AG10803 (cell line): ENCODE measurements at regions not wholly inside any gene's neighbourhood (a gene's known extent, or its start where the extent isn't known, plus 50 kb on each side); places are given as distances from the start of the nearest gene placed in this dataset.
"Not testable (repeated sequence)": the region's sequence is repeated elsewhere in the genome, so short reads cannot be mapped to it uniquely, and the experiment has no call there.

Experiments
- DNase-seq: peaks from one replicate; pipeline ENCODE4 v3.0.0; 2010; ENCODE audit warnings: low read depth
- H3K4me3 ChIP-seq: 2 replicates; pipeline ENCODE4 v1.5.1; 2011; ENCODE audit warnings: mild to moderate bottlenecking, low read length, control low read depth
- TF ChIP-seq, protein P1 (sequence below): conservative IDR thresholded peaks from 2 replicates; pipeline ENCODE4 v1.5.1; 2011; ENCODE audit warnings: mild to moderate bottlenecking, low read length, control low read depth, inconsistent platforms

- no peak overlapping the region for H3K4me3 ChIP-seq
- no peak for DNase-seq
- TF ChIP-seq, protein P1, sequence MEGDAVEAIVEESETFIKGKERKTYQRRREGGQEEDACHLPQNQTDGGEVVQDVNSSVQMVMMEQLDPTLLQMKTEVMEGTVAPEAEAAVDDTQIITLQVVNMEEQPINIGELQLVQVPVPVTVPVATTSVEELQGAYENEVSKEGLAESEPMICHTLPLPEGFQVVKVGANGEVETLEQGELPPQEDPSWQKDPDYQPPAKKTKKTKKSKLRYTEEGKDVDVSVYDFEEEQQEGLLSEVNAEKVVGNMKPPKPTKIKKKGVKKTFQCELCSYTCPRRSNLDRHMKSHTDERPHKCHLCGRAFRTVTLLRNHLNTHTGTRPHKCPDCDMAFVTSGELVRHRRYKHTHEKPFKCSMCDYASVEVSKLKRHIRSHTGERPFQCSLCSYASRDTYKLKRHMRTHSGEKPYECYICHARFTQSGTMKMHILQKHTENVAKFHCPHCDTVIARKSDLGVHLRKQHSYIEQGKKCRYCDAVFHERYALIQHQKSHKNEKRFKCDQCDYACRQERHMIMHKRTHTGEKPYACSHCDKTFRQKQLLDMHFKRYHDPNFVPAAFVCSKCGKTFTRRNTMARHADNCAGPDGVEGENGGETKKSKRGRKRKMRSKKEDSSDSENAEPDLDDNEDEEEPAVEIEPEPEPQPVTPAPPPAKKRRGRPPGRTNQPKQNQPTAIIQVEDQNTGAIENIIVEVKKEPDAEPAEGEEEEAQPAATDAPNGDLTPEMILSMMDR, result no peak
Observed at GRCh38 chr4:55010550-55010949, 114.8 kb downstream of the KDR start.

DNA sequence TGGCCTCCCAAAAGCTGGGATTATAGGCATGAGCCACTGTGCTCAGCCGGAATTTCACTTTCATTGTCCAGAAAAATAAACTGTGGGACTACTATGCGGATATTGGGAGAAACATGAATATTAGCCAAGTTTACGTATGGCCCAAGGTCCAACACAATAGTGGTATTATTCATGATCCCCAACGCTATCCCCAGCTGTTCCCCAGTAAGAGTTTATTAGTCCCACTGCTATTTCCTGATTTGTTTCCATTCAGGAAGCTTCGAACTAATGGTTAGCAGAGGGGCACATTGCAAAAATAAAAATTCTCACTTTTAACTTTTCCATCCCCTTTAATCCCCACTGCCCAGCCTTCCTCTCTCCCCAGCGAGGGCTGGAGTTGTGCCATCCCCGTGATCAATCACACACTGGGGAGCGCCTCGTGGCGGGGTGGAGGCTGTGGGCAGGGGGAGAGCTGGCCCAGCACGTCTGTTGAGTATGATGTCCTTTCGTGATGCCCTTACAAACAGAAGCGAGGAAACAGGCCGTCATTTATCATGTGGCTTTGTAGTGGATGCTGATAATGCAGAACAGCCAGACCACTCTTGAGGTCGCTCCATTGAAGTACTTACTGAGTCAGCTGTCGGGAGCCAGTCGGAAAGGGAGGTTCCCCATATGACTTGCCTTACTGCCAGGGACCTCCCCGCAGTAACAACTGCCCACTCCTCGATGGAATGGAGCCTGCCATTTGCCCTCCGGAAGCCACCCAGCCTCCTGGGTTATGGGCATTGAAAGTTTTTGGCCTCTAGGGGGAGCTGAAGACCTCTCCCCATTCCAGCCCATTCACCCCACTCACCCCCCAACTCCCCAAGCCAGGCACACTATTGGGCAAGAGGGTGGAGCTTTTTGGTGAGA, 117.0 kb downstream of the KDR start:
- H3K4me3 ChIP-seq, result no peak overlapping the region
- TF ChIP-seq, protein P1, result peak; percentile 51
- DNase-seq, result no peak

DNA sequence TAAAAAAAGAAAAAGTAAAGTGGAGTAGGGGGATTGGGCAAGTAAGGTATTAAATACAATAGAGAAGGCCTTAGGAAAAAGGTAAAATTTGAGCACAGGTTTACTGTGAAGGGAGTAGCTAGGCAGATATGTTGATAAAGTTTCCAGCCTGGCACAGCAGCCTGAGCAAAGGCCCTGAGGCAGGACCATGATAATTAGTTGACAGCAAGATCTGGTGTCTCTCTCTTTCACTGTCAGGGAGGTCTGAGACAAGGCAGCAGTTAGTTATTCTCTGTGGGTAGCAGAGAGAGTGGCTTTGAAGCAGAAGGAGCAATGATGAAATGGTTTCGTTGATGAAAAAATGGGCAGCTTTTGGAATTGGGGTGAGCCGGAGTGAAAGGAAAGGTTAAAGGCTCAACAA, 119.5 kb downstream of the KDR start:
- TF ChIP-seq, protein P1, result no peak
- no peak overlapping the region for H3K4me3 ChIP-seq
- DNase-seq, result no peak

- TF ChIP-seq, protein P1, result no peak
- no peak overlapping the region for H3K4me3 ChIP-seq
- peak; percentile 2 for DNase-seq
Observed at GRCh38 chr4:55004831-55005230, 120.6 kb downstream of the KDR start.

DNA sequence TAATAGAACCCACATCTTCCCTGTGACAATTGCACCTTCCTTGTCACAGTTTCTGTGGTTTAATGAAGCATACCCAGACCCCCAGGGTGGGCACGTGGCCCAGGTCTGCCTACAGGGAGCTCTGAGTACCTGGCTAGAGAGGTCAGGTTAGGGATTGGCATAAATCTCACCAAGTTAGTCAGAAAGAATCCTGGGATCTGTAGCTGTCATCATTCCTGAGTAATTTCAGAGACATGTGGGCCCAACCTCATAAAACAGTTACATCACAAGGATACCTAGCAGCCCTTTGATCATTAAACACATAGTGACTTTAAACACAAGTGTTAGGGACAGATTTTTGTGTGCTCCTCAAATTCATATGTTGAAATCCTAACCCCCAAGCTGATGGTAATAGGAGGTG, 123.0 kb downstream of the KDR start:
- no peak for DNase-seq
- H3K4me3 ChIP-seq, result no peak overlapping the region

GRCh38 chr4:55001538-55001937, 123.9 kb downstream of the KDR start:
- H3K4me3 ChIP-seq, result no peak overlapping the region
- TF ChIP-seq, protein P1, result no peak
- DNase-seq, result no peak

More for the DNA sequence above, 123.0 kb downstream of the KDR start:
- TF ChIP-seq, protein P1, result no peak

GRCh38 chr4:54999003-54999402, 126.4 kb downstream of the KDR start:
- TF ChIP-seq, protein P1, result peak; percentile 59
- no peak overlapping the region for H3K4me3 ChIP-seq
- peak; percentile 35 for DNase-seq

GRCh38 chr4:54993473-54994026, 131.8 kb downstream of the KDR start:
- not testable (repeated sequence) for DNase-seq, H3K4me3 ChIP-seq
